Activated naive CD8-positive, alpha-beta T cell treated with anti-CD3 and anti-CD28 coated beads, Interleukin-2, amount 50 U/mL, for 16 hours (primary cell): ENCODE measurements at regions not wholly inside any gene's neighbourhood (a gene's known extent, or its start where the extent isn't known, plus 50 kb on each side); places are given as distances from the start of the nearest gene placed in this dataset.

Source experiments
- DNase-seq: peaks from one replicate; pipeline ENCODE4 v3.0.0-alpha.2; 2020; ENCODE audit warnings: low read depth, low spot score

GRCh38 chr1:193574913-193575312 lies 388.5 kb upstream of the B3GALT2 start:
- no peak for DNase-seq

- DNase-seq = no peak
Measured at GRCh38 chr1:193569983-193570269, 383.5 kb upstream of the B3GALT2 start.

- DNase-seq = no peak
Measured at GRCh38 chr1:193569096-193569982, 382.9 kb upstream of the B3GALT2 start.

- no peak for DNase-seq
Measured at GRCh38 chr1:193568512-193568911, 382.1 kb upstream of the B3GALT2 start.

- DNase-seq = no peak
Measured at GRCh38 chr1:193567937-193568336, 381.5 kb upstream of the B3GALT2 start.

- DNase-seq = no peak
Measured at GRCh38 chr1:193566735-193567134, 380.3 kb upstream of the B3GALT2 start.

- DNase-seq = no peak
Measured at GRCh38 chr1:193565971-193566577, 379.7 kb upstream of the B3GALT2 start.

- DNase-seq = no peak
Measured at GRCh38 chr1:193562121-193562520, 375.7 kb upstream of the B3GALT2 start.

- no peak for DNase-seq
Measured at GRCh38 chr1:193558491-193559028, 372.1 kb upstream of the B3GALT2 start.

GRCh38 chr1:193555662-193556441 lies 369.4 kb upstream of the B3GALT2 start:
- DNase-seq = no peak

- DNase-seq = no peak
Measured at GRCh38 chr1:193553564-193553963, 367.2 kb upstream of the B3GALT2 start.

GRCh38 chr1:193552274-193552673 lies 365.9 kb upstream of the B3GALT2 start:
- DNase-seq = no peak

- DNase-seq = no peak
Measured at GRCh38 chr1:193549081-193549480, 362.7 kb upstream of the B3GALT2 start.

GRCh38 chr1:193545171-193545570 lies 358.8 kb upstream of the B3GALT2 start:
- no peak for DNase-seq

GRCh38 chr1:193543259-193543658 lies 356.8 kb upstream of the B3GALT2 start:
- no peak for DNase-seq

GRCh38 chr1:193542690-193543089 lies 356.3 kb upstream of the B3GALT2 start:
- no peak for DNase-seq

GRCh38 chr1:193540511-193540910 lies 354.1 kb upstream of the B3GALT2 start:
- DNase-seq = no peak

GRCh38 chr1:193539731-193540459 lies 353.5 kb upstream of the B3GALT2 start:
- DNase-seq = no peak

- no peak for DNase-seq
Measured at GRCh38 chr1:193538680-193539079, 352.3 kb upstream of the B3GALT2 start.

GRCh38 chr1:193538003-193538354 lies 351.6 kb upstream of the B3GALT2 start:
- DNase-seq = no peak

GRCh38 chr1:193537266-193538002 lies 351.0 kb upstream of the B3GALT2 start:
- DNase-seq = peak; percentile 65
